OCI-LY7 (cell line): ENCODE measurements at regions not wholly inside any gene's neighbourhood (a gene's known extent, or its start where the extent isn't known, plus 50 kb on each side); places are given as distances from the start of the nearest gene placed in this dataset.

ENCODE experiments used
- CTCF ChIP-seq: fragments of 200-600 bp; sonication (generic); conservative IDR thresholded peaks from 2 replicates; pipeline ENCODE4 v1.5.1; 2014; ENCODE audit warnings: mild to moderate bottlenecking, antibody characterized with exemption, low read length, moderate library complexity, mixed read lengths
- EZH2phosphoT487 ChIP-seq: fragments of 200-600 bp; sonication (generic); IDR thresholded peaks from 2 replicates; pipeline ENCODE4 v1.6.1; 2018; ENCODE audit warnings: low read depth, borderline replicate concordance, mild to moderate bottlenecking, mixed run types, antibody characterized with exemption, low read length, moderate library complexity, mixed read lengths

- TF ChIP-seq CTCF = no peak
- TF ChIP-seq EZH2phosphoT487 = no peak
Measured at GRCh38 chr7:69199661-69200060, 398.6 kb upstream of the AUTS2 start.
